ENCODE measurements at regions not wholly inside any gene's neighbourhood (a gene's known extent, or its start where the extent isn't known, plus 50 kb on each side); places are given as distances from the start of the nearest gene placed in this dataset.

DNA sequence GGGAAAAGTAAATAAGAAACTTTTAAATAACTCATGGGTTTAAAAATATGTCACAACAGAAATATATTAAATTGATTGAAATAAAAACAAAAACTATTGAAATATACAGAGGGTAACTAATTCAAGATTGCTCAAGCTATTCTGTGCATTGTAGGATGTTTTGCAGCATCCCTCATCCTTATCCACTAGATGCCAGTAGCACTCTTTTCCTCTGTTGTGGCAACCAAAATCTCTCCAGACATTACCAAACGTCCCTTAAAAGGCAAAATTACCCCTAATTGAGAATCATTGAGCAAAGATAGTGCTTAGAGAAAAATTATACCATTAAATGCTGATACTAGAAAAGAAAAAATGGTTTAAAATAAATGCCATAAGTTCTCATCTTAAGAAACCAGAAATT, 682.6 kb downstream of the RWDD3 start:
- Histone ChIP-seq H3K4me1 (ENCODE audit: control insufficient read depth in 4 of 4, insufficient read depth in 4 of 4, low read length in 3 of 4) (no peaks in the 10 kb centered on the region), H3K27me3 (ENCODE audit: control insufficient read depth in 4 of 4, insufficient read depth in 4 of 4, low read length in 3 of 4) (no peaks in the 10 kb centered on the region), H3K36me3 (ENCODE audit: control insufficient read depth in 4 of 4, insufficient read depth in 3 of 4, low read depth in 1 of 4, low read length in 3 of 4) (no peaks in the 10 kb centered on the region), H3K9me3 (ENCODE audit: control insufficient read depth in 4 of 4, low read length in 3 of 4) (peaks cover 0 to 3% (median 0%) of the 10 kb centered on the region in 4 donors), H3K27ac (ENCODE audit: low read depth in 1 of 2, low read length in 2 of 2) (no peak overlapping the region), H3K9ac (ENCODE audit: low read depth in 1 of 2, low read length in 2 of 2) (no peak overlapping the region), H3K4me3 (ENCODE audit: low read depth in 1 of 3, low read length in 3 of 3) (no peak overlapping the region)
- 5% methylated on average over 1 of the region's 1 CpG for WGBS
- TF ChIP-seq RAD21 (IDR thresholded peaks at IDR 0.05) (peak; percentile 70 to 87), HNF4G (IDR thresholded peaks at IDR 0.05) (no peak)
- TF ChIP-seq, protein P1, sequence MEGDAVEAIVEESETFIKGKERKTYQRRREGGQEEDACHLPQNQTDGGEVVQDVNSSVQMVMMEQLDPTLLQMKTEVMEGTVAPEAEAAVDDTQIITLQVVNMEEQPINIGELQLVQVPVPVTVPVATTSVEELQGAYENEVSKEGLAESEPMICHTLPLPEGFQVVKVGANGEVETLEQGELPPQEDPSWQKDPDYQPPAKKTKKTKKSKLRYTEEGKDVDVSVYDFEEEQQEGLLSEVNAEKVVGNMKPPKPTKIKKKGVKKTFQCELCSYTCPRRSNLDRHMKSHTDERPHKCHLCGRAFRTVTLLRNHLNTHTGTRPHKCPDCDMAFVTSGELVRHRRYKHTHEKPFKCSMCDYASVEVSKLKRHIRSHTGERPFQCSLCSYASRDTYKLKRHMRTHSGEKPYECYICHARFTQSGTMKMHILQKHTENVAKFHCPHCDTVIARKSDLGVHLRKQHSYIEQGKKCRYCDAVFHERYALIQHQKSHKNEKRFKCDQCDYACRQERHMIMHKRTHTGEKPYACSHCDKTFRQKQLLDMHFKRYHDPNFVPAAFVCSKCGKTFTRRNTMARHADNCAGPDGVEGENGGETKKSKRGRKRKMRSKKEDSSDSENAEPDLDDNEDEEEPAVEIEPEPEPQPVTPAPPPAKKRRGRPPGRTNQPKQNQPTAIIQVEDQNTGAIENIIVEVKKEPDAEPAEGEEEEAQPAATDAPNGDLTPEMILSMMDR (IDR thresholded peaks at IDR 0.05; ENCODE audit: low read depth, low read length, missing input control), result peak; percentile 60
- no peak for DNase-seq (ENCODE audit: low spot score)

DNA sequence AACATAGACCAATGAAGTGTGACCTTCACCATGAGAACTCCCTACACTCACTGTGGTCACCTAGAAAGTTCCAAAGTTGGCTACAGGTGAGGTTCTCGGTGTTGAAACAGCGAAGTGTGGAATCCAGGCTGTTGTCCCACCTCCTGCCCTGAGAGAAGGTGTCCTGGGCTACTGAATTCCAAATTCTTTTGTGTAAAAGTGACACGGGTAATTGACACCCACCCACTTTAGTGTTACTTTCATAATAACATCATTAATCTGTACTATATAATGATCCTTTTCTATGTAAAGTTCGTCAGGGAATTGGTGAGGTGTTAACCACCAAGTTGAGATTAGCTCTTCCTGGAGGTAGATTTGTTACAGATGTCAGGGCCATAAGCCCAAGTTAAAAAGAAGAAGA, 690.7 kb downstream of the RWDD3 start:
- Histone ChIP-seq H3K9me3 (ENCODE audit: control insufficient read depth in 4 of 4, low read length in 3 of 4) (no peaks in the 10 kb centered on the region), H3K4me1 (ENCODE audit: control insufficient read depth in 4 of 4, insufficient read depth in 4 of 4, low read length in 3 of 4) (no peaks in the 10 kb centered on the region), H3K9ac (ENCODE audit: low read depth in 1 of 2, low read length in 2 of 2) (no peak overlapping the region), H3K27me3 (ENCODE audit: control insufficient read depth in 4 of 4, insufficient read depth in 4 of 4, low read length in 3 of 4) (no peaks in the 10 kb centered on the region), H3K4me3 (ENCODE audit: low read depth in 1 of 3, low read length in 3 of 3) (no peak overlapping the region), H3K36me3 (ENCODE audit: control insufficient read depth in 4 of 4, insufficient read depth in 3 of 4, low read depth in 1 of 4, low read length in 3 of 4) (no peaks in the 10 kb centered on the region), H3K27ac (ENCODE audit: low read depth in 1 of 2, low read length in 2 of 2) (no peak overlapping the region)
- DNase-seq (ENCODE audit: low spot score), result no peak
- WGBS, result 88% methylated on average over 4 of the region's 4 CpGs
- no peak for TF ChIP-seq RXRA (IDR thresholded peaks at IDR 0.05)
- TF ChIP-seq, protein P2, sequence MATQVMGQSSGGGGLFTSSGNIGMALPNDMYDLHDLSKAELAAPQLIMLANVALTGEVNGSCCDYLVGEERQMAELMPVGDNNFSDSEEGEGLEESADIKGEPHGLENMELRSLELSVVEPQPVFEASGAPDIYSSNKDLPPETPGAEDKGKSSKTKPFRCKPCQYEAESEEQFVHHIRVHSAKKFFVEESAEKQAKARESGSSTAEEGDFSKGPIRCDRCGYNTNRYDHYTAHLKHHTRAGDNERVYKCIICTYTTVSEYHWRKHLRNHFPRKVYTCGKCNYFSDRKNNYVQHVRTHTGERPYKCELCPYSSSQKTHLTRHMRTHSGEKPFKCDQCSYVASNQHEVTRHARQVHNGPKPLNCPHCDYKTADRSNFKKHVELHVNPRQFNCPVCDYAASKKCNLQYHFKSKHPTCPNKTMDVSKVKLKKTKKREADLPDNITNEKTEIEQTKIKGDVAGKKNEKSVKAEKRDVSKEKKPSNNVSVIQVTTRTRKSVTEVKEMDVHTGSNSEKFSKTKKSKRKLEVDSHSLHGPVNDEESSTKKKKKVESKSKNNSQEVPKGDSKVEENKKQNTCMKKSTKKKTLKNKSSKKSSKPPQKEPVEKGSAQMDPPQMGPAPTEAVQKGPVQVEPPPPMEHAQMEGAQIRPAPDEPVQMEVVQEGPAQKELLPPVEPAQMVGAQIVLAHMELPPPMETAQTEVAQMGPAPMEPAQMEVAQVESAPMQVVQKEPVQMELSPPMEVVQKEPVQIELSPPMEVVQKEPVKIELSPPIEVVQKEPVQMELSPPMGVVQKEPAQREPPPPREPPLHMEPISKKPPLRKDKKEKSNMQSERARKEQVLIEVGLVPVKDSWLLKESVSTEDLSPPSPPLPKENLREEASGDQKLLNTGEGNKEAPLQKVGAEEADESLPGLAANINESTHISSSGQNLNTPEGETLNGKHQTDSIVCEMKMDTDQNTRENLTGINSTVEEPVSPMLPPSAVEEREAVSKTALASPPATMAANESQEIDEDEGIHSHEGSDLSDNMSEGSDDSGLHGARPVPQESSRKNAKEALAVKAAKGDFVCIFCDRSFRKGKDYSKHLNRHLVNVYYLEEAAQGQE (IDR thresholded peaks at IDR 0.05), result no peak
- TF ChIP-seq HNF4A (conservative IDR thresholded peaks at IDR 0.05), result no peak
- no peak for TF ChIP-seq HNF4G (IDR thresholded peaks at IDR 0.05)
- no peak for TF ChIP-seq NR2F2 (IDR thresholded peaks at IDR 0.05)
- no peak for TF ChIP-seq FOXA2 (IDR thresholded peaks at IDR 0.05)
- TF ChIP-seq JUND (IDR thresholded peaks at IDR 0.05), result no peak
- TF ChIP-seq, protein P1 (IDR thresholded peaks at IDR 0.05; ENCODE audit: low read depth, low read length, missing input control), result no peak
- no peak for TF ChIP-seq SP1 (IDR thresholded peaks at IDR 0.05)
- no peak for TF ChIP-seq FOXA1 (IDR thresholded peaks at IDR 0.05)
- TF ChIP-seq, protein P3, sequence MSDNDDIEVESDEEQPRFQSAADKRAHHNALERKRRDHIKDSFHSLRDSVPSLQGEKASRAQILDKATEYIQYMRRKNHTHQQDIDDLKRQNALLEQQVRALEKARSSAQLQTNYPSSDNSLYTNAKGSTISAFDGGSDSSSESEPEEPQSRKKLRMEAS (IDR thresholded peaks at IDR 0.05), result no peak
- no peak for TF ChIP-seq YY1 (IDR thresholded peaks at IDR 0.05)

Measured in liver (tissue), 8 donors.